Hepatocyte (in vitro differentiated cells): ENCODE measurements at regions not wholly inside any gene's neighbourhood (a gene's known extent, or its start where the extent isn't known, plus 50 kb on each side); places are given as distances from the start of the nearest gene placed in this dataset.

ENCODE experiments used
- DNase-seq: peaks from one replicate; pipeline ENCODE4 v3.0.0-alpha.2; 2016; ENCODE audit warnings: low spot score
- H2AFZ ChIP-seq: fragments of 200-600 bp; sonication (generic); 2 replicates; pipeline ENCODE4 v1.6.0; 2016; ENCODE audit warnings: antibody characterized with exemption, mild to moderate bottlenecking
- H3K27ac ChIP-seq: fragments of 200-600 bp; sonication (generic); 2 replicates; pipeline ENCODE4 v1.5.1; 2016; ENCODE audit warnings: mild to moderate bottlenecking
- H3K27me3 ChIP-seq: fragments of 200-600 bp; sonication (generic); 2 replicates; pipeline ENCODE4 v1.6.1; 2016
- H3K36me3 ChIP-seq: fragments of 200-600 bp; sonication (generic); replicated peaks from 2 replicates; pipeline ENCODE4 v1.5.1; 2016; ENCODE audit warnings: low read depth; ENCODE audit not compliant: insufficient read depth
- H3K4me1 ChIP-seq: fragments of 200-600 bp; sonication (generic); 2 replicates; pipeline ENCODE4 v1.5.1; 2016; ENCODE audit warnings: mild to moderate bottlenecking, moderate library complexity; ENCODE audit not compliant: insufficient read depth
- H3K4me2 ChIP-seq: fragments of 200-600 bp; sonication (generic); 2 replicates; pipeline ENCODE4 v1.6.0; 2016
- H3K4me3 ChIP-seq: fragments of 200-600 bp; sonication (generic); 2 replicates; pipeline ENCODE4 v1.5.1; 2016; ENCODE audit warnings: mild to moderate bottlenecking
- H3K79me2 ChIP-seq: fragments of 200-600 bp; sonication (generic); 2 replicates; pipeline ENCODE4 v1.6.0; 2017; ENCODE audit warnings: mild to moderate bottlenecking
- H3K9me2 ChIP-seq: fragments of 200-600 bp; sonication (generic); replicated peaks from 2 replicates; pipeline ENCODE4 v1.6.0; 2017; ENCODE audit warnings: mild to moderate bottlenecking; ENCODE audit not compliant: insufficient read depth
- H3K9me3 ChIP-seq: fragments of 200-600 bp; sonication (generic); 2 replicates; pipeline ENCODE4 v1.5.1; 2016; ENCODE audit warnings: low read depth, mild to moderate bottlenecking
- H4K20me1 ChIP-seq: fragments of 200-600 bp; sonication (generic); 2 replicates; pipeline ENCODE4 v1.6.0; 2016; ENCODE audit warnings: mild to moderate bottlenecking; ENCODE audit not compliant: insufficient read depth, poor library complexity, severe bottlenecking
- EZH2 ChIP-seq: fragments of 200-600 bp; sonication (generic); IDR thresholded peaks from 2 replicates; pipeline ENCODE4 v1.6.1; 2016; ENCODE audit warnings: antibody characterized with exemption, mild to moderate bottlenecking, borderline replicate concordance
- EZH2phosphoT487 ChIP-seq: fragments of 200-600 bp; sonication (generic); IDR thresholded peaks from one replicate; pipeline ENCODE4 v1.6.1; 2018; ENCODE audit warnings: antibody characterized with exemption, mild to moderate bottlenecking, low read depth, moderate library complexity; ENCODE audit not compliant: unreplicated experiment, severe bottlenecking
- WGBS: methylation state at CpG from one replicate; pipeline ENCODE4 v1.1.6; 2016; ENCODE audit warnings: low lambda C conversion rate; ENCODE audit errors: missing lambda C conversion rate; 5-methylcytosine and 5-hydroxymethylcytosine counted together
- TF ChIP-seq, protein P1 (sequence below): fragments of 200-600 bp; sonication (generic); IDR thresholded peaks from 2 replicates; pipeline ENCODE4 v1.5.1; 2016; ENCODE audit warnings: antibody characterized with exemption, mild to moderate bottlenecking; ENCODE audit not compliant: poor library complexity

- 0% methylated on average over 1 of the region's 1 CpG for WGBS
- H4K20me1 ChIP-seq: no peaks in the 10 kb centered on the region
- H3K79me2 ChIP-seq: no peaks in the 10 kb centered on the region
- DNase-seq: no peak
- H3K4me2 ChIP-seq: no peak overlapping the region
- TF ChIP-seq, protein P1, sequence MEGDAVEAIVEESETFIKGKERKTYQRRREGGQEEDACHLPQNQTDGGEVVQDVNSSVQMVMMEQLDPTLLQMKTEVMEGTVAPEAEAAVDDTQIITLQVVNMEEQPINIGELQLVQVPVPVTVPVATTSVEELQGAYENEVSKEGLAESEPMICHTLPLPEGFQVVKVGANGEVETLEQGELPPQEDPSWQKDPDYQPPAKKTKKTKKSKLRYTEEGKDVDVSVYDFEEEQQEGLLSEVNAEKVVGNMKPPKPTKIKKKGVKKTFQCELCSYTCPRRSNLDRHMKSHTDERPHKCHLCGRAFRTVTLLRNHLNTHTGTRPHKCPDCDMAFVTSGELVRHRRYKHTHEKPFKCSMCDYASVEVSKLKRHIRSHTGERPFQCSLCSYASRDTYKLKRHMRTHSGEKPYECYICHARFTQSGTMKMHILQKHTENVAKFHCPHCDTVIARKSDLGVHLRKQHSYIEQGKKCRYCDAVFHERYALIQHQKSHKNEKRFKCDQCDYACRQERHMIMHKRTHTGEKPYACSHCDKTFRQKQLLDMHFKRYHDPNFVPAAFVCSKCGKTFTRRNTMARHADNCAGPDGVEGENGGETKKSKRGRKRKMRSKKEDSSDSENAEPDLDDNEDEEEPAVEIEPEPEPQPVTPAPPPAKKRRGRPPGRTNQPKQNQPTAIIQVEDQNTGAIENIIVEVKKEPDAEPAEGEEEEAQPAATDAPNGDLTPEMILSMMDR: no peak
- TF ChIP-seq EZH2phosphoT487 (no peak), EZH2 (no peak)
- no peak overlapping the region for H2AFZ ChIP-seq
- H3K27ac ChIP-seq: no peak overlapping the region
- H3K36me3 ChIP-seq: no peaks in the 10 kb centered on the region
- no peak overlapping the region for H3K4me3 ChIP-seq
- H3K9me2 ChIP-seq: no peaks in the 10 kb centered on the region
- H3K27me3 ChIP-seq: no peaks in the 10 kb centered on the region
- no peaks in the 10 kb centered on the region for H3K4me1 ChIP-seq
- H3K9me3 ChIP-seq: no peaks in the 10 kb centered on the region
Observed at GRCh38 chr10:36021096-36021495, 379.0 kb upstream of the FZD8 start.

DNA sequence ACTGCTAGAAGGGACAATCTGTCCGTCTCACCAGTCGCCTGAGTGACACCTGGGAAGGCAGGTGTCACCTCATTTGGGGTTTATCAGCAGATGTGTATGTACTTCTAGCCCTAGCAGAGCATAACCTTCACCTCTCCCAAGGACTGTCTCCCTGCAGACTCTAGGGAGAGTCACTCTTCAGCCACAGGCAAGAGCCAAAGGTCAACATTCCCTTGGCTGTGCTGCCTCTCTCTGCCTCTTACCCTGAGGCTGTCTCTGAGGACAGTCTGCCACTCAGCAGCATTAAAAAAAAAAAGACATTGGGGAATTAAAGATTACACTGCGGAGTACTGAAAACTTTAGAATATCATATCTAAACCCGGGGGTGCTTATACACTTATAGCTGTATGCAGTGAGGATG lies 377.7 kb upstream of the FZD8 start:
- H4K20me1 ChIP-seq: no peaks in the 10 kb centered on the region
- H3K4me2 ChIP-seq: no peak overlapping the region
- TF ChIP-seq, protein P1: no peak
- no peak for TF ChIP-seq EZH2
- TF ChIP-seq EZH2phosphoT487: no peak
- WGBS: 83% methylated on average over 4 of the region's 4 CpGs
- H3K79me2 ChIP-seq: no peaks in the 10 kb centered on the region
- H3K36me3 ChIP-seq: no peaks in the 10 kb centered on the region
- no peaks in the 10 kb centered on the region for H3K27me3 ChIP-seq
- no peak overlapping the region for H3K27ac ChIP-seq
- no peaks in the 10 kb centered on the region for H3K4me1 ChIP-seq
- no peak overlapping the region for H2AFZ ChIP-seq
- no peak overlapping the region for H3K4me3 ChIP-seq
- DNase-seq: no peak
- no peaks in the 10 kb centered on the region for H3K9me3 ChIP-seq
- no peaks in the 10 kb centered on the region for H3K9me2 ChIP-seq

DNA sequence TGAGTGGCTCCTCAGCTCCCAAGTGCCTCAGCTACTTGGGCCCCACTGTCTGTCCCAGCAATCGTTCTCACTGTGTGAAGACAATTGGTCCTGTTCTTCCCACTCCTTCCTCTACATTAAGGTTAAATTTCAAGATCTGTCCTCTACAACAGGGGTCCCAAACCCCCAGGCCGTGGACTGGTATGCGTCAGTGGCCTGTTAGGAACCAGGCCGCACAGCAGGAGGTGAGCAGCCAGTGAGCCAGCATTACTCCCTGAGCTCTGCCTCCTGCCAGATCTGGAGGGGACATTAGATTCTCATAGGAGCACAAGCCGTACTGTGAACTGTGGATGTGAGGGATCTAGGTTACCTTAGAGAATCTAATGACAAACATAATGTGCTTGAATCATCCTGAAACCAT lies 376.9 kb upstream of the FZD8 start:
- H3K9me3 ChIP-seq: no peaks in the 10 kb centered on the region
- H3K4me2 ChIP-seq: no peak overlapping the region
- no peak overlapping the region for H3K27ac ChIP-seq
- TF ChIP-seq EZH2phosphoT487 (no peak), EZH2 (no peak)
- TF ChIP-seq, protein P1: no peak
- H4K20me1 ChIP-seq: no peaks in the 10 kb centered on the region
- 79% methylated on average over 5 of the region's 5 CpGs for WGBS
- H3K4me1 ChIP-seq: no peaks in the 10 kb centered on the region
- no peaks in the 10 kb centered on the region for H3K79me2 ChIP-seq
- no peaks in the 10 kb centered on the region for H3K36me3 ChIP-seq
- H3K4me3 ChIP-seq: no peak overlapping the region
- H3K9me2 ChIP-seq: no peaks in the 10 kb centered on the region
- no peak overlapping the region for H2AFZ ChIP-seq
- H3K27me3 ChIP-seq: no peaks in the 10 kb centered on the region
- DNase-seq: no peak

DNA sequence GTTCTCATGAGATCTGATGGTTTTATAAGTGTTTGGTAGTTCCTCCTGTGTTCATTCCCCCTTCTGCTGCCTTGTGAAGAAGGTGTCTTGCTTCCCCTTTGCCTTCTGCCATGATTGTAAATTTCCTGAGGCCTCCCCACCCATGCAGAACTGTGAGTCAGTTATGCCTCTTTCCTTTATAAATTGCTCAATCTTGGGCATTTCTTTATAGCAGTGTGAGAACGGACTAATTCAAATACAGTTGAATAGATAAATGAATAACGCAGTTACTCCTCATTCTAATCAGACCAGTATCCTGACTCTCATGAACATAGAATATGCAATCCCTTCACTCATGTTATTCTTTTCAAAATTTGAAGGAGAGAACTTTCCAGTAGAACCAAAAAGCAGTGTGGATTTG lies 375.0 kb upstream of the FZD8 start:
- Histone ChIP-seq H3K79me2 (no peaks in the 10 kb centered on the region), H3K9me3 (no peaks in the 10 kb centered on the region), H3K4me2 (no peak overlapping the region), H3K27me3 (no peaks in the 10 kb centered on the region), H3K4me1 (no peaks in the 10 kb centered on the region), H3K9me2 (no peaks in the 10 kb centered on the region), H3K4me3 (no peak overlapping the region), H4K20me1 (no peaks in the 10 kb centered on the region), H3K27ac (no peak overlapping the region), H2AFZ (no peak overlapping the region), H3K36me3 (no peaks in the 10 kb centered on the region)
- 92% methylated on average over 2 of the region's 2 CpGs for WGBS
- DNase-seq: no peak
- TF ChIP-seq EZH2 (no peak), EZH2phosphoT487 (no peak)
- TF ChIP-seq, protein P1: no peak
